HG03378 (cell line): ENCODE measurements at regions not wholly inside any gene's neighbourhood (a gene's known extent, or its start where the extent isn't known, plus 50 kb on each side); places are given as distances from the start of the nearest gene placed in this dataset.
A peak's percentile ranks its signal among the peaks of the same experiment; 100 is the strongest.

ENCODE experiments used
- ATAC-seq: cut with Tn5 transposase; IDR thresholded peaks from one replicate; pipeline ENCODE4 v1.9.1; 2021; ENCODE audit warnings: mild to moderate bottlenecking, moderate library complexity; ENCODE audit not compliant: unreplicated experiment

DNA sequence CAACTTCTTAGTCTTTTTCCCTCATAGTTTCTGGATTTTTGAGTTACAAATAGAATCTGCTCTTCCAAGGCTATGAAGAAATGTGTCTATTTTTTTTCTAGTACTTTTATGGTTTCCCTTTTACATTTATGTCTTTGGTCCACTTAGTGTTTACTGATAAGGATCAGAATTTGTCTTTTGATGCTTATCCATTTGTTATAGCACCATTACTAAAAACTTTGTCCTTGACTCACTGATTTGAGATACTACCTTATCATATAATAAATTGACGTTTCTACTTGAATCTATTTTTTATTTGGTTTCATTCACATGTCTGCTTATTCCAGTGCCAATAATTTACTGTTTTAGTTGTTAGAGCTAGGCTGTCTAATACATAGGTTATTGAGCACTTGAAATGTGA lies 161.1 kb upstream of the DPYD start:
- ATAC-seq, result no peak

DNA sequence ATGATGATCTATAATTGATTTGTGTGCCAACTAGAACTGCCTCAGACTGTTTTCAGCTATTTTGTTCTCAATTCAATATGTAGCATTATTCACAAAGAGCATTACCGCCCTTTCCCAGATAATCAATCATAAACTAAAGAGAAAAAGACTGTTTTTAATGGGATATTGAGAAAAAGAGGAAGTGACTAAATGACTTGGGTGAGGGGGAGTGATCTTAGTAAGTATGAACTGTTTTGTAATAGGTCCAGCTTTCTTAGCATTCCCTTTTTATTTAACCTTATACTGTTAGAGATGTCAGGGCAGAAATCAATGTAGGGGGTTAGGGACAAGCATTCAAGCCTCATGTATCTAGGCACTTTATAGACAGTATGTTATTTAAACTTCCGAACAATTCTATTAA lies 157.8 kb upstream of the DPYD start:
- ATAC-seq, result no peak

DNA sequence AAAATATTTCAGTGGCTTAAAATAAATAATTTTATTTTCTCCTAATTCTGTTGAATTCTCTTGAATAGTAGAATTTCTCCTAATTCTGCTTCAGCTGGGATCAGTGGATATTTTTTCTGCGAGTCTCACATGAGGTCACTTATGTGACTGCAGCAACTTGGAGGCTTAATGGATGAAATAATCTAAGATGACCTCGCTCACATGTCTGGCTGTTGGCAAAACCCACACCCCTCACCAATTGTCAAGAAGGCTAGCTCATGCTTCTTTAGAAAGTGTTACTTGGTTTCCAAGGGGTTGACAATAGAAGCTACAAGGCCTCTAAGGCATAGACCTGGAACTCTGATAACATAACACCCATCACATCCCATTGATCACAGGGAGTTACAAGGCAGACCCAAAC lies 156.9 kb upstream of the DPYD start:
- ATAC-seq, result no peak

DNA sequence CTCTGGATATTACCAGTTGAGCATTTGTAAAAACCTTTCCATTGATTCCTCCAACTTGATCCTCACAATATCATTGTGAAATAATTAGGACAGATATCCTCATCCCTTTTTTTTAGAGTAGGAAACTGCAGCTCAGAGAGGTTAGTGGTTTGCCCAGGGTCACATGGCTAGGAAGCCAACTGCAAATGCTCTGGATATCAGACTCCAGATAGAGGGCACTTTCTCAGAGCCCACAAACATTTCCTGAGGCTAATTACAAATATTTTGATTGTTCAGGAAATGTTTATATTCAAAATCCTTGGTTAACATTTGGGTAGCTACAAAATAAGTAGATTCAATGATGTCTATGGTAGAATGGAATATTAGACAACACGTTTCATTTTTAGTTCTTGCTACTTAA lies 154.8 kb upstream of the DPYD start:
- no peak for ATAC-seq

DNA sequence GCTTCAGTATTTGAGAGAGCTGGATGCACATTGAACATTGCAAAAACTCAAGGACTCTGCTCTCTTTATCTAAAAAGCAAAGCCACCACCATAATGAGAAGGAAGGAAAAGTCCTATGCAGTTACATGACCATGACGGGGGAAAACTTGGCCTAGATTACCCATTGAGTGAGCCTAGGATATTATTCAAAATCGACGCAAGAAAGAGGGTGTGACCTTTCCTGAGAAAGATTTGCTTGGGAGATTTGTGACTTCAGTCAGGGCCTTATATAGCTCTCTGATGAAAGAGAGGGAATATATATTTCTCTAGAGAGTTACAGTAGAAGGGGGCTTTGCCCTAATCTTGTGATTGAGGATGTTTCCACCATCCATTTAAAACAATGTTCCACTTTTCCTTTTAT lies 153.0 kb upstream of the DPYD start:
- no peak for ATAC-seq

DNA sequence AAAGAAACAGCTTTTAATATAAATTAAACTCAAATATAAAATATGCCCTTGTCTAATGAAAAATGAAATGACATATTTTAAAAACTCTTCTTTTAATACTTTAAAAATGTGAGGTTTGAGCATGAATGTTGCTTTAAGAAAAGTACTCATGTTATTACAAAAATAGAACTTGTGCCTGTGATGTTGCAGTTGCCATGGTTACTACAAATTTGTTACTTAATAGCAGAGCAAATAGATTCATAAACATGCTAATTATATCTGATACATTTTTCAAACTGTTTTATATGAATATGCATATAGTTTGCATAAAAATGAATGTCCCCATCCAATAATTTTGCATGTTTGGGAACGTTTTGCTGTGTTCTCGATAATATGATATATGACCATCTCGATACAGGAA lies 152.3 kb upstream of the DPYD start:
- ATAC-seq, result no peak

DNA sequence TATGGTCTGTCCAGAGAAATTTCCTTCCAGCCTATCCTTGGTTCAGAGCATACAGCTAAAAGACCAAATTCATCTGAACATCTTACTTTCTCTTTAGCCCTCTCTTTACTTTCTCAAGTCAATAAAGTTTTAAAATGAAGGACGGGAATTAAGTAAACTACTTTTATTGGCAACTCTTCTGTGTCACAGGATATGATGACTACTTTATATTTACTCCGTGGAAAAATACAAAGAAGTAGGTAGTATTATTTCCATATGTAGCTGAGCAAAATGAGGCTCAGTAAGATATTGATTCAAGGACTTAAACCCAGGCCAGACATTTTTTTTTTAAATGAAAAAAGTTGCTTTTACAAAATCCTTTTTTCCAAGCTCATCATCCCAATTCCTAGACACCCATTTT lies 151.2 kb upstream of the DPYD start:
- no peak for ATAC-seq

DNA sequence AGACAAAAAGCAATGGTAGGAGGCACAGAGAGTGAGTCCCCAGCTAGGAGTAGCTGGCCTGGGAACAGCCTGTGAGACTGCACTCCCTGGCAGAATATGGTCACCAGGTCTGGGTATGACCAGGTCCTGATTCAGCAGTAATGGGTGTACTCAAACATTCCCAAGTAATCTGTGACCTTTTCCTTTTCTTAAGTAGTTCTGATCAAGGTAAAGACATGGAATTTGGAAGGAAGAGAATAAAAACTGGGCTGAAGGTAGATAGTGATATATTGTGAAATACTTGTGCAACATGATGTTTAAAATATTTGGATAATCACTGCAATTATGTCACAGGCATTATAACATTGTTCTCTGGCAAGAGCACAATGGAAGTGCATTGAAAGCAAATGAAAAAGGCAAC lies 147.2 kb upstream of the DPYD start:
- ATAC-seq, result no peak

DNA sequence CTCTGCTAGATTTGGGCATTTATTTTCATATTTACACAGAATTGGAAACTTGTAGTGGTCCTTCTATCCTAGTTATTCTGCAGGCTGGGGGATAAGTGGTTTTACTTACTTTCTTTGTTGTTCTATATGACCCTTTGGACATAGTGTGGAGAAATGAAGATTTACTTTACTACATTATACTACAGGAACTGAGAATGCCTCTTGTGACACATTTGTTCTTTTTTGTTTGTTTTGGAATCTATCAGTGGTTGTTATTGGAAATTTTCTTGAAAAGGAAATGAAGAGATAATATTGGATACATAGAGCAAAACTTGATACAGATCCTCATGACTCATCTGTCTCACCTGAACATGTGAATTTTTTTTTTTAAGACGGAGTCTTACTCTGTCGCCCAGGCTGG lies 146.1 kb upstream of the DPYD start:
- no peak for ATAC-seq

DNA sequence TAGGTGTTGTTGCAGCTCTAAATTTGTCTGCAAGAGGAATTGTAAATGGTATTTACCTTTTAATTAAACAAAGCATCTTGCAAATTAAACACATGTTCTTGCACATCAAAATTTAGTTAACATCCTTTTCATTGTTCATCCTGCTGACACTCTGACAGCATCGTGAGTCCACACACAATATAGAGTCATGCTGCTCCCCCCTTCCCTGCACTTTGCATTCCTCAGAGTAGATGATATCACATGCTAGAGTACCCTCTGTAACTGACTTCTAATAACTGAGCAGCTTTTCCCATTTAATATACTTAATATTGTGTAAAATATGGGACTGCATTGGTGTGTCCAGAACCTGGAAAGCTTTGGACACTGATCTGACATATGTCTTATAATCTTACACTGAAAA lies 138.8 kb upstream of the DPYD start:
- no peak for ATAC-seq

DNA sequence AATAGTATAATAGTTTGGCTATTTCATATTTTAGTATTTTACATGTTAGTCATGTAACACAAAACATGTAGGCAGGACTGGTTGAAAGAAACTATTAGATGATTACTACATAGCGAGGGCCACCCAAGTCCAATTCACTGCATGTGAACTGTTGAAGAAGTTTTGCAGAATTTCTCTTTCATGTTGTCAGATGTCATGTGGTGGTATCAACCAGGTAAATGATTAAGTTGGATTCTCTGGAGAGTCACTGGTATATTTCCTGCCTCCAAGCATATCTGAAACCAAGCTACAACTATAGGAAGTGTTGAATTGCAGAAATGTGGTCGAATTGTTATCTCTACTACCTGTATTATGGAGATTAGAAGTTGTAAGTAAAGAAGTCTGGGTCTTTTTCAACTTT lies 137.8 kb upstream of the DPYD start:
- no peak for ATAC-seq

DNA sequence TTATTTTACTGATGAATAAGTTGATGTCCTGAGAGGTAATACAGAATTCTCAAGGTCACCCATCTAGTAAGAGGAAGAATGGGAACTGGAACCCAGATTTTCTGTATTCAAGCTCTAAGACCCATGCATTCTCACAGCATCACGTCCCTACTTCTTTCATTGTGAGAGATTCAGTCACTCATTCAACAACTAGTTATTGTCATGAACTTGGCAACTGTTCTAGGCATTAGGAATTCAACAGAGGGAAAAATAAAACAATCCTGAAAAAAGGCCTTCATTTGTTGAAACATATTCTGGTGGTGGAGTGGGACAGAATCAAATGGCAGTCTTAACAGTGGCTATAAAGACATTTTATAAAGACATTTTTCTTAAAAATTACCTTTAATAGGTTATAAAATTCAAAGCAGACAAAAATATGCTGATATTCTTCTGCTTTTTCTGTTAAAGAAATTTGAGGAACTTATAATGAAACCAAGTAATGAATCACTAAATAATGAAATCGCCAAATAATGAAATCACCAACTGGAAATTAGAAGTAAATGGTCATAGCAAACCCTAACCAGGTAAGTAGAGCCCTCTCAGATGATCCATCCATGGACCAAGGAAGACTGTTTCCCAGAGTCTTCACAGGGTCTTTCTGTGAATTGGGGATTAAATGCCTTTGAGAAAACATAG lies 136.5 kb upstream of the DPYD start:
- ATAC-seq, result no peak

DNA sequence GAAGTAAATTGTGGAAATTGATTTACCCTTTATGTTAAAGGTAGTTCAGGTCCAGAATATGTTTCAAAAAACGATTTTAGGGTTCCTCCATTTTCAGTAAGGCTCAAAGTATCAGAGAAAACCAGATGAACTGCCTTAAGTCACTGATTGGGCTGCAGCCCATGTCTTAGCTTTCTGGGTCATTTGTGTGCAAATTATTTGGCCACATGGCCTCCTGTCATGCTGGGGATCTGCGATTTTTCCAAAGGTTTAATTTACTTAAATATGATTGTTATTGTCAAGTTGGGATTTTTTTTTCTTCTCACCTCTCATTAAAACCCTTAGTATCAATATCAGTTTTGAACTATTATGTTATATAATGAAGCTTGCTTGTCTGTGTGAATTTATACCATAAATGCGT lies 135.9 kb upstream of the DPYD start:
- ATAC-seq, result no peak

DNA sequence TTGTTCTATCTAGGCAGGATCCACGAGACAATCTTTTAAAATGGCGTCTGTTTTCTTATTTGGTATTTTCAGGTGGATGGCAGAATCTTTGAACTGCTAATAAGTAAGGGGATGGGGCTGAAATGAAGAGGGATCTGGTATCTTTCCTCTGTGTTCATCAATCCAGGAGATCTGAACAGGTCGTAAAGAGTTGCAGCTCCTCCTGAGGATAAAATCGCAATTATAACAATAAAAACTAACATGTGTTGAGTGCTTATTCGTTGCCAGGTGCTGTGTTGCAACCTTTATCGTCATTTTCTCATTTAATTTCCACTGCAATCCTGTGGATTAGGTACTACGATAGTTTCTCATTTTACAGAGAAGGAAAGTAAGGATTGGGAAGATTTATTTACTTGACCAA lies 134.6 kb upstream of the DPYD start:
- ATAC-seq, result no peak

DNA sequence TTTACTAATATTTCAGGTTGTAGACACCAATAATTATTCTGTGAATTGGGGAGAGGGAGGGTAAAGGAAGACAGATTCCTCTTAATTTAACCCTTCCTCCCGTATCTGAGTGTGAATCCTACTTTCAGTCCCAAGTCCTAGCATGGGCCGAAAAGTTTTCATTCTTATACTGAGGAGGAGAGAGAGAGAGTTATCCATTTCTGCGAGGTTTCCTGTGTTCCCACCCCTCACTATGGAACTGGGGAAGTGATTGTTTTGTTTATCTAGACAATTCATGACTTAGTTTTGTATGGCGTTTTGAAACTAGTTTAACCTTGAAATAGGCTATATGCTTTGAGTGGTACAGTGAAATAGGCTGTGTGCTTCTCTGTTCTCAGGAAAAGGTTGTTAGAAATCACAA lies 134.0 kb upstream of the DPYD start:
- ATAC-seq, result no peak

DNA sequence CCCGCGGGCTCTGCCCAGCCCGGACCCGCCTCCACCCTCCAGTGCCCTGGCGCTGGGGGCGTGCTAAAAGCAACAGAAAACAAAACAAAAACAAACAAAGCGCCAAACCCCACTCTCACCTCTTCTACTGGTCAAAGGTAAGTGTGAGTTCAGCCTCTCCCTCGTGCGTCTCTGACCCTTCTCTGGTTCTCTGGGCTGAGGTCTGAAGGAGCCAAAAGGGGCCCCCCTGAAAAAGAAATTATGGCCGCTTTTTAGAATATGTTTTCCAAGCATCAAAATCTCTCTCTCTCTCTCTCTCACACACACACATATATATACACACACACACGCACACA lies 133.5 kb upstream of the DPYD start:
- ATAC-seq, result no peak

DNA sequence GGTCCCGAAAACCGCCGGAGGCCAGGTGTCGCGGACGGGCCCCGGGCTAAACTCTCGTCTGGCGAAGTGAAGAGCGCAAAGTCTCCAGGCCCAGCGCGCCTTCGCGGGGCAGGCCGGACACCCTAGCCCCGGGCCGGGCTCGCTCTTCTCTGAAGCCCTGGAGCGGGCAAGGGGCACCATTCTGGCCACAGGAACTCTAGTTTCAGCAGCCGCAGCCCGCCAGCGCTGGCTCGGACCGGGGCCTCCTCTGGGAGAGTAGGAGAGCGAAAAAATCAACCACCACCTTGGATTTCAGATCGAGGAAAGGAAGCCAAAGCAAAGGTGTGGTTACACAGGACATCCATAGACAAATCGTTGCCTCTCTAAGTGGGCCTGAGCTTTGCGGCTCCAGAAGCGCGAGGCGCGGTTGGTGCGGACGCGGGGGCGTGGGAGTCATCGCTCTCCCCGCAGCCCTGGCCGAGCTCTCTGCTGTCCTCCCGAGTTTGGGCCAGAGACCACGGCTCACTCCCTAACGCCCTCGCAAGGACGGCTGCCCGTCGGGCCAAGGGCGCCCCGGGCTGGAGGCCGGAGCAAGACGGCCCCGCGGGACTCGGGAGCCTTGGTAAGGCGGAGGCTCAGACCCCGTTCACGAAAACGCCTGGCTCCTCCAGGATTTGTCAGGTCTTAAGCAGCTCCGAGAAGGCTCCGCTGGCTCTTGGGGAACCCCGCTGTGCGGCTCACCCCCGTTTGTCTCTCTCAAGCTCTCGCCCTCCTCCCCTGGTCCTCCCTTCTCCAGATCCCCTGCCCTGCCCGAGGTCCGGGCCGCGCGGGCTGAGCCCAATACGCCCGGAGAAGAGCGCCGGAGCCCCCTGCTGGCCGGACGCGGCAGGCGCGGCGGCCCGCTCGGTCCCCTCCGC lies 132.9 kb upstream of the DPYD start:
- peak; percentile 69 for ATAC-seq

DNA sequence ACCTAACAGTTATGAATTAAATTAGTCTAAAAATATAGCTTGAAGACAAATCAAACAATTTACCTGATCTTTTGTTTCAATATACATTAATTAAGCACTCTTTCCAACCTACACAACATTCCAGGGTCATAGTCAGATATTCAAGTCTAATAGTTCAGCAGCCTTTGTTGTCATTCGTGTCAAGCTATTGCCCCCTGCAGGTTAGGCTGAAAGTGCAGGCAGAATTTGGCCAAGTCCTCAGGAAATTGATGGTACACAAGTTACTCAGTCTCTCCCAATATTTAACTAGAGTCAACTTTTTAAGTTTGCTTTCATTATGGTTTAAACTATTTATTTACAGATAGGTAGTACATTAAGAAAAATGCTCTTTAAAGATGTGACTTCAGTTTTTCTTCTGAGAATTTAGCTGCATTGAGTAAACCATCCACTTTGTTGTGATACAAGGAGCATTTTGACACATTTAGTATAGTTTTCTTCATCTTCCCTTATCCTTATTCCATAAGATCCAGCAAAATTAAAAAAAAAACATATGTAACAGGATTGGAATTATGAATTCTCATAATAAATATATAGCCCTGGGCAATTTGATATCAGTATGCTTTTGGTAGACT lies 130.3 kb upstream of the DPYD start:
- peak; percentile 72 for ATAC-seq

DNA sequence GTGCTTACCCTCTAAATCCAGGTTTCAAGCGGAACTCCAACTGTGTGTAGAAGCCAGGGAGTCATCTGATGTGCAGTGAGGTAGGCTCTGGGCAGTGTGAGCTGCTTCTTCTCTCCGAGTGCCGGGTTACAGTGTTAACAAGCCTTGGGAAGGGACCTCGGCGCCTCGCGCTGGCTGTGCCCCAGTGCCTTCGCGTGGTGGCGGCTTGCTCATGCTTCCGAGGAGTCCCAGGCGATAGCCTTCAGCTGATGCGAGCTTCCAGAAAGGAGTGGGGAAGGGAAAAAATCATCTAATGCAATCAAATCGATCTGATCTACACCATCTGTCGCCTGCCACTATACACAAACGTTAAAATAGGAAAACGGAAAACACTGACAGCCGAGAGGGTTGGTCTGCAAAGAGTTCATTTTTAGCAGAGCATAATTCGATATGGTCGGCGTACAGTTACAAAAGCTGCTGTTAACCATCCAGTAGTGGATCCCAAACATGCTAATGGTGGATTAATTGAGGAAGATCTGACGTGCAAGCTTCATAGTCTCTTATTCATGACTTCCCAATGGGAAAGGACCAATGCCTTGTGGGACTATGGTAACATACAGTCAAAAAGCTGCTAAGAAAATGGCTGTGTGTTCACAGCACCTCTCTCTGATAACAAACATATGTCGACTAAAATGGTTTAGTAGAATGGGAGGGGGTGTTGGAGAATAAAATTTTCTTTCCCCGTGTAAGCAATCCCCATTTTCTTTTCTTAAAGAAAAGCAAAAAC lies 128.7 kb upstream of the DPYD start:
- ATAC-seq, result no peak

DNA sequence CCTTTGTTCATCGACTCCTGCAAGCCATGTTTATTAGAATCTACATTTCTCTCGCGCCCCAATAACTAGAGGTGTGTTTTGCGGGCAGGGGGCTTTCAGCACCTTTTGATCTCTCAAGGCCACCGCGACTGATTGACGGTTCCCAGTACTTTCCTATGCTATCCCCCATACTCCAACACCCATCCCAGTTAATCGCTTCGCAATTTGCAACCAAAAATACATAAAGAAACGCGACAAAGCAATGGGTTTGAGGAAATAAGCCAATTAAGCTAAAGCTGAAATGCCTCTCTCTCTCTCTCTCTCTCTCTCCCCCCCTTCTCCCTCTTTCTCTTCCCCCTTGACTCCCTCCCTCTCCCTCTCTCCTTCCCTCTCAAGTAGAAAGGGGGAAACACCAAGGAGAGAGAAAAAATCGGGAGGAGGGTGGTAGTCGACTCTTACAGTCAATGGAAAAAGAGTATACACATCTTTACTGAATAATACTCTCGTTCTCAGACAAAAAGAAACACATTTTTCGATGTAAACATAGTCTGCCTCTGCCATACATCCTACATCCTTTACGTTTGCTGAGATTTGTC lies 128.0 kb upstream of the DPYD start:
- no peak for ATAC-seq

DNA sequence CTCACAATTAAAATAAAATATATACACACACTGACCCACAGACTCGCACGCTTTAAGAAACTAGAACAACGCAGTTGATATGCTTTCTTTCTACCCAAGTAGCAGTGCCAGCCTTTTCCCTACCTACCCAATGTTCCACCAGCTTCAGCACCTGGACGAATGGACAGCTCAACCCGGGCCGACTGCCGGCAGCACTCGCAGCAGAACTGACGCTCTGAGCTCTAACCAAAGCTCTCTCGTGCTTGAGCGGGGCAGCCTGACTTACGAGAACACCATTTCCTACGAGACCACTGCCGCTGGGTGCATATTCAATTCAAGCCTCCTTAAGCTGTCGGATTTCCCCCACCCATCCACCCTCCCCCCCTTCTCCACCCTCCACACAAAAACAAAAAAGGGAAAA lies 127.4 kb upstream of the DPYD start:
- peak; percentile 45 for ATAC-seq
